ENCODE measurements at regions not wholly inside any gene's neighbourhood (a gene's known extent, or its start where the extent isn't known, plus 50 kb on each side); places are given as distances from the start of the nearest gene placed in this dataset.

DNA sequence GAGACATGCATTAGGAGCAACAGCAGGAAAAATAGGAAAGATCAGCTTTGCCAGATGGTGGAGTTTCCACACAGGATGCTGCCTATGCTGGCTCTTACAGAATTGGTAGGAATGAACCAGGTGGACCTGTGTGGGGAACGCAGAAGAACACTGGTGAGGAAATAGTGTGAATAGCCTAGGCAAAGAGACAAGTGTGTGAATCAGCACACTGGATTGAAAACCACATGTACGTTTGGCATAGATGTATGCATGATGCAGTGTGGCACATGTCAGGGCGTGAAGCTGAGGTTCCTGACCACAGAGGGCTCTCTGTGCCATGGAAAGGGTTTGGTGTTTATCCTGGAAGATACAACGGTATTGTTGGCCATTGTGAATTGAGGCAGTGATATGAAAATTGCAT lies 156.5 kb upstream of the SLC10A2 start:
- no peaks in the 10 kb centered on the region for H3K9me3 ChIP-seq
- no peaks in the 10 kb centered on the region for H3K27me3 ChIP-seq
- no peak for ATAC-seq
- no peak overlapping the region for H3K27ac ChIP-seq
- intact Hi-C loops (cut with DNase I): no loop called here
- no peaks in the 10 kb centered on the region for H3K36me3 ChIP-seq
- no peak for DNase-seq
- WGBS (ENCODE audit: insufficient coverage, low coverage, low lambda C conversion rate, missing lambda C conversion rate): 37% methylated on average over 4 of the region's 4 CpGs
- no peaks in the 10 kb centered on the region for H3K4me1 ChIP-seq
- no peak overlapping the region for H3K4me3 ChIP-seq
- TF ChIP-seq CTCF (IDR thresholded peaks at IDR 0.05) (no peak), POLR2A (IDR thresholded peaks at IDR 0.05) (no peak)

DNA sequence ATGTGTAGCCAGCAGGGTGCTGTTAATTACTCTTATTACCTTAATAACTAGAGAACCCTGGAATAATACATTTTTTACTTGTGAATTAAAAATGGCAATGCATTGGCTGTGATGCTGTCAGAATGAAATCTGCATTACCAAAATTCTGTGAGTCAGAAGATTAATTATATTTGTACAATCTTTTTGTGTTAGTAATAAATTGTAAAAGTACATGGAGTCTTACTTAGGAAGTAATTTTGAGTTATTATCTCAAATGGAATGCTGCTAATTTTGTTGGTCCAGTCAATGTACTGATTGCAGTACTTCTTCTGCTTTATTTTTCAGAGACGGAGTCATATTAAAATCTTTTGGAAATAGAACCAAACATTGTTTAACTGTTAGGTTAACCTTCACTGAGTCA lies 152.0 kb upstream of the SLC10A2 start:
- intact Hi-C loops (cut with DNase I): no loop called here
- no peaks in the 10 kb centered on the region for H3K9me3 ChIP-seq
- no peaks in the 10 kb centered on the region for H3K36me3 ChIP-seq
- WGBS (ENCODE audit: insufficient coverage, low coverage, low lambda C conversion rate, missing lambda C conversion rate): 55% methylated on average over 1 of the region's 1 CpG
- no peaks in the 10 kb centered on the region for H3K4me1 ChIP-seq
- H3K4me3 ChIP-seq: no peak overlapping the region
- no peak for DNase-seq
- H3K27ac ChIP-seq: no peak overlapping the region
- TF ChIP-seq CTCF (IDR thresholded peaks at IDR 0.05) (no peak), POLR2A (IDR thresholded peaks at IDR 0.05) (no peak)
- H3K27me3 ChIP-seq: no peaks in the 10 kb centered on the region
- ATAC-seq: no peak

DNA sequence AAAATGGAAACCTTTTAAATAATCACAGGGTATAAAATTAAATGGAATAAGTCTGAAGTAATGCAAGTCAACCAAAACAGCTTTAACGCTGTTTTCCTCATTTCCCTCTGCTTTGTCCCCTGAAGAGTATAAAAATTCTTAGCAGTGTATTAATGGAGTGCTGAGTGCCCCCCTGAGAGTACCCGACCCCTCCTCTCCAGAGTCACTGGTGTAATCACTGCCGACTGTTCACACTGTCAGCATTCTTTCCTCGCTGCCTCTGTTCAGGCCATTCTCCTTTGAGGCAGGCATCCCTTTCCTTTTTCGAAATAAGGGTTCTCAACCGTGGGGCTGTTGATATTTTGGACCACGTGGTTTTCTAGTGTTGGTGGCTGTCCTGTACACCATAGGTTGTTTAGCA lies 146.9 kb upstream of the SLC10A2 start:
- H3K4me3 ChIP-seq: no peak overlapping the region
- no peak for DNase-seq
- no peak for ATAC-seq
- H3K27me3 ChIP-seq: no peaks in the 10 kb centered on the region
- no peak overlapping the region for H3K27ac ChIP-seq
- no peaks in the 10 kb centered on the region for H3K4me1 ChIP-seq
- intact Hi-C loops (cut with DNase I): no loop called here
- 39% methylated on average over 7 of the region's 7 CpGs for WGBS (ENCODE audit: insufficient coverage, low coverage, low lambda C conversion rate, missing lambda C conversion rate)
- TF ChIP-seq POLR2A (IDR thresholded peaks at IDR 0.05): no peak
- no peak for TF ChIP-seq CTCF (IDR thresholded peaks at IDR 0.05)
- H3K36me3 ChIP-seq: no peaks in the 10 kb centered on the region
- no peaks in the 10 kb centered on the region for H3K9me3 ChIP-seq

DNA sequence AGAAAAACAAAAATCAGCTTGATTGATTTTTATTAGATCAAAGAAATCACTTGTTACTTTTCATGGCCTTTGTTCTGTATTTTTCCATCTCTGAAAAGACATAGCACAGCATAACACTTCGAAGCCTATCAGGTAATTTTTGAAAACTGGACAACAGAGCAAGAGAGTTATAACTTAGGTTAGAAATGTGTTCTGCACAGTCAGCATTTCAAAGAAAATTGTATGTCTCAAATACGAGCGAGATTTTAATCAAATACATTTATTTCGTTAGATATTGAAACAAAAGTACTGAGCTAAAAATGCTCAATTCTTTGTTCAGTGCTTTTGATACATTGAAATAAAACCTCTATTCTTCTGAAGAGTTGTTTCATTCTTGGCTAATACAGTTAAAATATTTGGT lies 144.1 kb upstream of the SLC10A2 start:
- no peaks in the 10 kb centered on the region for H3K9me3 ChIP-seq
- H3K27ac ChIP-seq: no peak overlapping the region
- no peak for TF ChIP-seq POLR2A (IDR thresholded peaks at IDR 0.05)
- no peak for TF ChIP-seq CTCF (IDR thresholded peaks at IDR 0.05)
- no peaks in the 10 kb centered on the region for H3K36me3 ChIP-seq
- no peak for DNase-seq
- intact Hi-C loops (cut with DNase I): no loop called here
- no peak overlapping the region for H3K4me3 ChIP-seq
- ATAC-seq: no peak
- 70% methylated on average over 4 of the region's 4 CpGs for WGBS (ENCODE audit: insufficient coverage, low coverage, low lambda C conversion rate, missing lambda C conversion rate)
- H3K27me3 ChIP-seq: no peaks in the 10 kb centered on the region
- H3K4me1 ChIP-seq: no peaks in the 10 kb centered on the region

DNA sequence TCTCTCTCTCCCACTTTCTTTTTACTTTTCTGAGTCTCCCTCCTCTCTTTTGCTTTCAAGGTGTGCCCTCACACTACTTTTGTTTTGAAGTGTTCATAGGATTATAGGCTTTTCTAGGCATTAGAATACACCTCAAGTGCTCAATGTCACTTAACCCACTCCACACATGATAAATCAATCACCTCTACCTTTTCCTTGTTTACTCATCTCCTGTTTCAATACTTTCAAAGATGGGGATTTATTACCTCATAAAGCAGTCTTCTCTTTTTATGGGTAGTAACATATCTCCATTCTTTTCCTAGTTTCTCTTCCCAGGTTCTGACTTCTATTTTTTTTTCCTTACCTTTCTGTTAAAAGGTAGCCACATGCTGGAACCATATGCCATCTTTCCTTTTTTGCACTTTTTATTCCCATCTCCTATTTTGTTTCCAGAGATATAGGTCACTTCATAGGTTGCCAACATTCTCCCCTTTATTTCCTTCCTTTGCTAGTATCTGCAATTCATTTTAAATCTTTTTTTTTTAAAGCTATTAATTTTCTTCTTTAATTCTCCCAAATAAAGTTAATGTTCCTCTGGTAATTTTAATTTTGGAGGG lies 137.6 kb upstream of the SLC10A2 start:
- ATAC-seq (no peak), DNase-seq (no peak)
- Histone ChIP-seq H3K4me3 (no peak overlapping the region), H3K4me1 (no peaks in the 10 kb centered on the region), H3K36me3 (no peaks in the 10 kb centered on the region), H3K27ac (no peak overlapping the region), H3K9me3 (no peaks in the 10 kb centered on the region), H3K27me3 (no peaks in the 10 kb centered on the region)
- no peak for TF ChIP-seq CTCF (IDR thresholded peaks at IDR 0.05)
- TF ChIP-seq POLR2A (IDR thresholded peaks at IDR 0.05): no peak
- intact Hi-C loops (cut with DNase I): no loop called here

Data from right lobe of liver (tissue), 6 donors.